ENCODE measurements at regions not wholly inside any gene's neighbourhood (a gene's known extent, or its start where the extent isn't known, plus 50 kb on each side); places are given as distances from the start of the nearest gene placed in this dataset.

GRCh38 chr2:186085226-186085625, 346.6 kb downstream of the FSIP2 start:
- TF ChIP-seq CTCF (IDR thresholded peaks at IDR 0.05; ENCODE audit: insufficient read depth, low read length, missing control alignments) = no peak
- CTCF ChIA-PET = no interaction called here
- DNase-seq (ENCODE audit: low read depth, low spot score) = no peak
- H3K4me3 ChIP-seq (ENCODE audit: low read depth, low read length) = no peak overlapping the region
- POLR2A ChIA-PET = no interaction called here

- no peak for TF ChIP-seq CTCF (IDR thresholded peaks at IDR 0.05; ENCODE audit: insufficient read depth, low read length, missing control alignments)
- H3K4me3 ChIP-seq (ENCODE audit: low read depth, low read length) = no peak overlapping the region
- ChIA-PET POLR2A (no interaction called here), CTCF (no interaction called here)
- DNase-seq (ENCODE audit: low read depth, low spot score) = no peak
Measured at GRCh38 chr2:186093174-186093573, 354.6 kb downstream of the FSIP2 start.

GRCh38 chr2:186098821-186099220, 360.2 kb downstream of the FSIP2 start:
- TF ChIP-seq CTCF (IDR thresholded peaks at IDR 0.05; ENCODE audit: insufficient read depth, low read length, missing control alignments) = no peak
- no peak for DNase-seq (ENCODE audit: low read depth, low spot score)
- no peak overlapping the region for H3K4me3 ChIP-seq (ENCODE audit: low read depth, low read length)
- POLR2A ChIA-PET = no interaction called here
- CTCF ChIA-PET = no interaction called here

GRCh38 chr2:186099826-186100225, 361.2 kb downstream of the FSIP2 start:
- DNase-seq (ENCODE audit: low read depth, low spot score) = no peak
- ChIA-PET POLR2A (no interaction called here), CTCF (no interaction called here)
- H3K4me3 ChIP-seq (ENCODE audit: low read depth, low read length) = no peak overlapping the region
- no peak for TF ChIP-seq CTCF (IDR thresholded peaks at IDR 0.05; ENCODE audit: insufficient read depth, low read length, missing control alignments)

- ChIA-PET POLR2A (no interaction called here), CTCF (no interaction called here)
- TF ChIP-seq CTCF (IDR thresholded peaks at IDR 0.05; ENCODE audit: insufficient read depth, low read length, missing control alignments) = no peak
- no peak overlapping the region for H3K4me3 ChIP-seq (ENCODE audit: low read depth, low read length)
- DNase-seq (ENCODE audit: low read depth, low spot score) = no peak
Measured at GRCh38 chr2:186100636-186101035, 362.0 kb downstream of the FSIP2 start.

- no peak for DNase-seq (ENCODE audit: low read depth, low spot score)
- no peak overlapping the region for H3K4me3 ChIP-seq (ENCODE audit: low read depth, low read length)
- POLR2A ChIA-PET = no interaction called here
- CTCF ChIA-PET = no interaction called here
- TF ChIP-seq CTCF (IDR thresholded peaks at IDR 0.05; ENCODE audit: insufficient read depth, low read length, missing control alignments) = no peak
Measured at GRCh38 chr2:186101616-186102015, 363.0 kb downstream of the FSIP2 start.
